ENCODE measurements at regions not wholly inside any gene's neighbourhood (a gene's known extent, or its start where the extent isn't known, plus 50 kb on each side); places are given as distances from the start of the nearest gene placed in this dataset.

- Histone ChIP-seq H3K9ac (ENCODE audit: low read depth, low read length) (no peak overlapping the region), H3K4me1 (ENCODE audit: insufficient read depth, low read length) (peaks cover 11% of the 10 kb centered on the region; the same call in 1 of the 2 replicates), H3K27me3 (ENCODE audit: insufficient read depth, low read length) (no peaks in the 10 kb centered on the region), H3K36me3 (ENCODE audit: insufficient read depth, low read length) (no peaks in the 10 kb centered on the region), H3K4me3 (ENCODE audit: low read length) (no peak overlapping the region), H3K9me3 (ENCODE audit: insufficient read depth, low read depth, low read length) (no peaks in the 10 kb centered on the region), H3K27ac (ENCODE audit: low read depth, low read length) (no peak overlapping the region)
- WGBS = 92% methylated on average over 14 of the region's 15 CpGs
Measured at GRCh38 chr4:181611033-181611711, 632.0 kb upstream of the TENM3 start.

GRCh38 chr4:181611946-181612600, 631.1 kb upstream of the TENM3 start:
- no peak overlapping the region for H3K27ac ChIP-seq (ENCODE audit: low read depth, low read length)
- 91% methylated on average over 7 of the region's 8 CpGs for WGBS
- no peak overlapping the region for H3K4me3 ChIP-seq (ENCODE audit: low read length)
- no peaks in the 10 kb centered on the region for H3K9me3 ChIP-seq (ENCODE audit: insufficient read depth, low read depth, low read length)
- H3K9ac ChIP-seq (ENCODE audit: low read depth, low read length) = no peak overlapping the region
- H3K27me3 ChIP-seq (ENCODE audit: insufficient read depth, low read length) = no peaks in the 10 kb centered on the region
- H3K36me3 ChIP-seq (ENCODE audit: insufficient read depth, low read length) = no peaks in the 10 kb centered on the region
- peaks cover 11% of the 10 kb centered on the region; the same call in 1 of the 2 replicates for H3K4me1 ChIP-seq (ENCODE audit: insufficient read depth, low read length)

- no peak overlapping the region for H3K27ac ChIP-seq (ENCODE audit: low read depth, low read length)
- H3K27me3 ChIP-seq (ENCODE audit: insufficient read depth, low read length) = no peaks in the 10 kb centered on the region
- 86% methylated on average over 6 of the region's 6 CpGs for WGBS
- H3K4me3 ChIP-seq (ENCODE audit: low read length) = no peak overlapping the region
- no peak overlapping the region for H3K9ac ChIP-seq (ENCODE audit: low read depth, low read length)
- no peaks in the 10 kb centered on the region for H3K9me3 ChIP-seq (ENCODE audit: insufficient read depth, low read depth, low read length)
- H3K36me3 ChIP-seq (ENCODE audit: insufficient read depth, low read length) = no peaks in the 10 kb centered on the region
- H3K4me1 ChIP-seq (ENCODE audit: insufficient read depth, low read length) = peaks cover 6% of the 10 kb centered on the region; the same call in 1 of the 2 replicates
Measured at GRCh38 chr4:181613200-181613599, 630.0 kb upstream of the TENM3 start.

GRCh38 chr4:181618038-181618618, 625.1 kb upstream of the TENM3 start:
- no peaks in the 10 kb centered on the region for H3K27me3 ChIP-seq (ENCODE audit: insufficient read depth, low read length)

GRCh38 chr4:181618896-181619295, 624.3 kb upstream of the TENM3 start:
- H3K27me3 ChIP-seq (ENCODE audit: insufficient read depth, low read length) = no peaks in the 10 kb centered on the region
- H3K4me1 ChIP-seq (ENCODE audit: insufficient read depth, low read length) = no peaks in the 10 kb centered on the region
- no peaks in the 10 kb centered on the region for H3K9me3 ChIP-seq (ENCODE audit: insufficient read depth, low read depth, low read length)
- no peaks in the 10 kb centered on the region for H3K36me3 ChIP-seq (ENCODE audit: insufficient read depth, low read length)
- H3K27ac ChIP-seq (ENCODE audit: low read depth, low read length) = no peak overlapping the region
- H3K4me3 ChIP-seq (ENCODE audit: low read length) = no peak overlapping the region
- H3K9ac ChIP-seq (ENCODE audit: low read depth, low read length) = no peak overlapping the region
- 81% methylated on average over 5 of the region's 5 CpGs for WGBS

More at GRCh38 chr4:181618038-181618618, 625.1 kb upstream of the TENM3 start:
- no peaks in the 10 kb centered on the region for H3K36me3 ChIP-seq (ENCODE audit: insufficient read depth, low read length)
- no peaks in the 10 kb centered on the region for H3K4me1 ChIP-seq (ENCODE audit: insufficient read depth, low read length)
- no peak overlapping the region for H3K4me3 ChIP-seq (ENCODE audit: low read length)
- WGBS = 94% methylated on average over 6 of the region's 6 CpGs
- H3K9me3 ChIP-seq (ENCODE audit: insufficient read depth, low read depth, low read length) = no peaks in the 10 kb centered on the region
- H3K27ac ChIP-seq (ENCODE audit: low read depth, low read length) = no peak overlapping the region
- no peak overlapping the region for H3K9ac ChIP-seq (ENCODE audit: low read depth, low read length)

GRCh38 chr4:181619651-181620050, 623.6 kb upstream of the TENM3 start:
- Histone ChIP-seq H3K4me1 (ENCODE audit: insufficient read depth, low read length) (no peaks in the 10 kb centered on the region), H3K9me3 (ENCODE audit: insufficient read depth, low read depth, low read length) (no peaks in the 10 kb centered on the region), H3K4me3 (ENCODE audit: low read length) (no peak overlapping the region), H3K9ac (ENCODE audit: low read depth, low read length) (no peak overlapping the region), H3K36me3 (ENCODE audit: insufficient read depth, low read length) (no peaks in the 10 kb centered on the region), H3K27me3 (ENCODE audit: insufficient read depth, low read length) (no peaks in the 10 kb centered on the region), H3K27ac (ENCODE audit: low read depth, low read length) (no peak overlapping the region)
- 91% methylated on average over 7 of the region's 7 CpGs for WGBS

- no peak overlapping the region for H3K27ac ChIP-seq (ENCODE audit: low read depth, low read length)
- no peak overlapping the region for H3K4me3 ChIP-seq (ENCODE audit: low read length)
- no peaks in the 10 kb centered on the region for H3K4me1 ChIP-seq (ENCODE audit: insufficient read depth, low read length)
- H3K36me3 ChIP-seq (ENCODE audit: insufficient read depth, low read length) = no peaks in the 10 kb centered on the region
- WGBS = 94% methylated on average over 11 of the region's 12 CpGs
- H3K9ac ChIP-seq (ENCODE audit: low read depth, low read length) = no peak overlapping the region
- no peaks in the 10 kb centered on the region for H3K9me3 ChIP-seq (ENCODE audit: insufficient read depth, low read depth, low read length)
- H3K27me3 ChIP-seq (ENCODE audit: insufficient read depth, low read length) = no peaks in the 10 kb centered on the region
Measured at GRCh38 chr4:181637186-181638105, 605.8 kb upstream of the TENM3 start.

- no peaks in the 10 kb centered on the region for H3K9me3 ChIP-seq (ENCODE audit: insufficient read depth, low read depth, low read length)
- 92% methylated on average over 2 of the region's 2 CpGs for WGBS
- H3K36me3 ChIP-seq (ENCODE audit: insufficient read depth, low read length) = no peaks in the 10 kb centered on the region
- H3K4me1 ChIP-seq (ENCODE audit: insufficient read depth, low read length) = peaks cover 6% of the 10 kb centered on the region; the same call in 1 of the 2 replicates
- H3K4me3 ChIP-seq (ENCODE audit: low read length) = no peak overlapping the region
- no peaks in the 10 kb centered on the region for H3K27me3 ChIP-seq (ENCODE audit: insufficient read depth, low read length)
- H3K9ac ChIP-seq (ENCODE audit: low read depth, low read length) = no peak overlapping the region
- no peak overlapping the region for H3K27ac ChIP-seq (ENCODE audit: low read depth, low read length)
Measured at GRCh38 chr4:181643466-181643865, 599.7 kb upstream of the TENM3 start.

- no peak overlapping the region for H3K27ac ChIP-seq (ENCODE audit: low read depth, low read length)
- no peak overlapping the region for H3K9ac ChIP-seq (ENCODE audit: low read depth, low read length)
- H3K9me3 ChIP-seq (ENCODE audit: insufficient read depth, low read depth, low read length) = no peaks in the 10 kb centered on the region
- no peaks in the 10 kb centered on the region for H3K27me3 ChIP-seq (ENCODE audit: insufficient read depth, low read length)
- no peaks in the 10 kb centered on the region for H3K36me3 ChIP-seq (ENCODE audit: insufficient read depth, low read length)
- WGBS = 100% methylated on average over 2 of the region's 2 CpGs
- H3K4me1 ChIP-seq (ENCODE audit: insufficient read depth, low read length) = peaks cover 6% of the 10 kb centered on the region; the same call in 1 of the 2 replicates
- H3K4me3 ChIP-seq (ENCODE audit: low read length) = no peak overlapping the region
Measured at GRCh38 chr4:181645489-181645888, 597.7 kb upstream of the TENM3 start.

GRCh38 chr4:181646864-181647263, 596.3 kb upstream of the TENM3 start:
- H3K4me1 ChIP-seq (ENCODE audit: insufficient read depth, low read length) = peaks cover 6% of the 10 kb centered on the region; the same call in 1 of the 2 replicates
- H3K9ac ChIP-seq (ENCODE audit: low read depth, low read length) = no peak overlapping the region
- no peak overlapping the region for H3K4me3 ChIP-seq (ENCODE audit: low read length)
- 95% methylated on average over 5 of the region's 6 CpGs for WGBS
- no peaks in the 10 kb centered on the region for H3K9me3 ChIP-seq (ENCODE audit: insufficient read depth, low read depth, low read length)
- H3K27ac ChIP-seq (ENCODE audit: low read depth, low read length) = no peak overlapping the region
- H3K36me3 ChIP-seq (ENCODE audit: insufficient read depth, low read length) = no peaks in the 10 kb centered on the region
- H3K27me3 ChIP-seq (ENCODE audit: insufficient read depth, low read length) = no peaks in the 10 kb centered on the region

Measured in HUES64 (cell line).